Medulla oblongata (tissue), 1 donor: ENCODE measurements at regions not wholly inside any gene's neighbourhood (a gene's known extent, or its start where the extent isn't known, plus 50 kb on each side); places are given as distances from the start of the nearest gene placed in this dataset.
"Not testable (repeated sequence)": the region's sequence is repeated elsewhere in the genome, so short reads cannot be mapped to it uniquely, and the experiment has no call there.

ENCODE experiments used
- DNase-seq: peaks from one replicate; pipeline ENCODE4 v3.0.0-alpha.2; 2015; ENCODE audit errors: extremely low spot score

- no peak for DNase-seq
Measured at GRCh38 chr18:49694402-49694801, 118.9 kb downstream of the ACAA2 start.

- DNase-seq = no peak
Measured at GRCh38 chr18:49693717-49694005, 119.7 kb downstream of the ACAA2 start.

- DNase-seq = no peak
Measured at GRCh38 chr18:49692906-49693716, 120.2 kb downstream of the ACAA2 start.

- DNase-seq = no peak
Measured at GRCh38 chr18:49691177-49691608, 122.1 kb downstream of the ACAA2 start.

GRCh38 chr18:49690312-49690711 is 123.0 kb downstream of the ACAA2 start:
- DNase-seq = no peak

GRCh38 chr18:49685231-49685942 is 123.5 kb downstream of the LIPG start:
- no peak for DNase-seq

GRCh38 chr18:49682803-49683190 is 120.9 kb downstream of the LIPG start:
- not testable (repeated sequence) for DNase-seq

GRCh38 chr18:49682173-49682802 is 120.4 kb downstream of the LIPG start:
- no peak for DNase-seq

GRCh38 chr18:49681387-49681786 is 119.5 kb downstream of the LIPG start:
- no peak for DNase-seq

GRCh38 chr18:49678440-49678839 is 116.6 kb downstream of the LIPG start:
- no peak for DNase-seq

- no peak for DNase-seq
Measured at GRCh38 chr18:49677762-49678413, 116.0 kb downstream of the LIPG start.

- no peak for DNase-seq
Measured at GRCh38 chr18:49677081-49677480, 115.2 kb downstream of the LIPG start.

GRCh38 chr18:49673281-49673680 is 111.4 kb downstream of the LIPG start:
- no peak for DNase-seq

GRCh38 chr18:49672853-49673252 is 111.0 kb downstream of the LIPG start:
- DNase-seq = no peak

GRCh38 chr18:49669403-49669802 is 107.5 kb downstream of the LIPG start:
- DNase-seq = no peak

- DNase-seq = peak; percentile 68
Measured at GRCh38 chr18:49668574-49669275, 106.9 kb downstream of the LIPG start.

- no peak for DNase-seq
Measured at GRCh38 chr18:49667462-49667861, 105.6 kb downstream of the LIPG start.

GRCh38 chr18:49666045-49666775 is 104.4 kb downstream of the LIPG start:
- DNase-seq = no peak

- DNase-seq = no peak
Measured at GRCh38 chr18:49663899-49664890, 102.3 kb downstream of the LIPG start.

GRCh38 chr18:49662506-49662905 is 100.6 kb downstream of the LIPG start:
- DNase-seq = no peak
